Uterus (tissue), 2 donors: ENCODE measurements at regions not wholly inside any gene's neighbourhood (a gene's known extent, or its start where the extent isn't known, plus 50 kb on each side); places are given as distances from the start of the nearest gene placed in this dataset.

ENCODE experiments used
- POLR2A ChIP-seq, 2 donors: fragments of 450-650 bp; IDR thresholded peaks; one replicate each; pipeline ENCODE4 v1.6.1; 2016; ENCODE audit warnings: antibody characterized with exemption in 2 of 2, mild to moderate bottlenecking in 1 of 2, moderate library complexity in 1 of 2
- TF ChIP-seq, protein P1 (sequence below), 4 experiments: fragments of 200-600 bp in 2 of 4; fragments of 450-650 bp in 2 of 4; sonication (generic) in 2 of 4; IDR thresholded peaks; one replicate each; pipeline ENCODE4 v1.5.1; 2016 to 2019; ENCODE audit warnings: antibody characterized with exemption in 4 of 4, mild to moderate bottlenecking in 2 of 4, moderate library complexity in 1 of 4

DNA sequence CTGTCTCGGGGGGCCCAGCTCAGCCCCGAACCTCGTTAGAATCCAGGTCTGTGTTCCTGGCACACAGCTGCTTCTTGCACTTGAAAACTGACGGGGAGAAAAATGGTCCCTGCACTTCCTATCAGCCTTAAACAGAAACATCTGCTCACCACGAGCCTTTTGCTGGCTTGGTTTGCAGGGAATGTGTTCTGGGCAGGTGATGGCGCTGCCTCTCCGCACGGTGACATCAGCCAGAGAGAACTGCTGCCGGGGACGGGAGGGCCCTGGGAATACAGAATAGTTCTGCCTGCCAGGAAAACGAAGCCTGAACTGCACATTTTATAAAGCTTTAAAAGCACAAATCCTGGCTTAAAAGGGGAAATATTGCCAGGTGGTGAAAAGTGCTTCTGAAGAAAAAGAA lies 622.5 kb downstream of the TYW1 start:
- TF ChIP-seq, protein P1, sequence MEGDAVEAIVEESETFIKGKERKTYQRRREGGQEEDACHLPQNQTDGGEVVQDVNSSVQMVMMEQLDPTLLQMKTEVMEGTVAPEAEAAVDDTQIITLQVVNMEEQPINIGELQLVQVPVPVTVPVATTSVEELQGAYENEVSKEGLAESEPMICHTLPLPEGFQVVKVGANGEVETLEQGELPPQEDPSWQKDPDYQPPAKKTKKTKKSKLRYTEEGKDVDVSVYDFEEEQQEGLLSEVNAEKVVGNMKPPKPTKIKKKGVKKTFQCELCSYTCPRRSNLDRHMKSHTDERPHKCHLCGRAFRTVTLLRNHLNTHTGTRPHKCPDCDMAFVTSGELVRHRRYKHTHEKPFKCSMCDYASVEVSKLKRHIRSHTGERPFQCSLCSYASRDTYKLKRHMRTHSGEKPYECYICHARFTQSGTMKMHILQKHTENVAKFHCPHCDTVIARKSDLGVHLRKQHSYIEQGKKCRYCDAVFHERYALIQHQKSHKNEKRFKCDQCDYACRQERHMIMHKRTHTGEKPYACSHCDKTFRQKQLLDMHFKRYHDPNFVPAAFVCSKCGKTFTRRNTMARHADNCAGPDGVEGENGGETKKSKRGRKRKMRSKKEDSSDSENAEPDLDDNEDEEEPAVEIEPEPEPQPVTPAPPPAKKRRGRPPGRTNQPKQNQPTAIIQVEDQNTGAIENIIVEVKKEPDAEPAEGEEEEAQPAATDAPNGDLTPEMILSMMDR (IDR thresholded peaks at IDR 0.05): no peak
- no peak for TF ChIP-seq POLR2A (IDR thresholded peaks at IDR 0.05)
